GM23338 (cell line): ENCODE measurements at regions not wholly inside any gene's neighbourhood (a gene's known extent, or its start where the extent isn't known, plus 50 kb on each side); places are given as distances from the start of the nearest gene placed in this dataset.

ENCODE experiments used
- CREB1 ChIP-seq: fragments of 250-450 bp; sonication (Bioruptor Pico); IDR thresholded peaks from 2 replicates; pipeline ENCODE4 v1.5.0; 2020; ENCODE audit warnings: low read depth, mild to moderate bottlenecking, moderate library complexity
- EZH2 ChIP-seq: fragments of 200-600 bp; sonication (generic); IDR thresholded peaks from one replicate; pipeline ENCODE4 v1.8.0; 2017; ENCODE audit warnings: antibody characterized with exemption, mild to moderate bottlenecking, low read depth; ENCODE audit not compliant: unreplicated experiment
- EZH2phosphoT487 ChIP-seq: fragments of 200-600 bp; sonication (generic); IDR thresholded peaks from one replicate; pipeline ENCODE4 v1.8.1; 2018; ENCODE audit warnings: antibody characterized with exemption; ENCODE audit not compliant: unreplicated experiment
- NANOG ChIP-seq: IDR thresholded peaks from 2 replicates; pipeline ENCODE4 v1.6.1; 2016; ENCODE audit warnings: antibody characterized with exemption, borderline replicate concordance
- POLR2AphosphoS5 ChIP-seq: IDR thresholded peaks from 2 replicates; pipeline ENCODE4 v1.6.1; 2016; ENCODE audit warnings: antibody characterized with exemption, low read depth
- TF ChIP-seq, protein P1 (sequence below), 2 experiments: fragments of 200-600 bp in 1 of 2; sonication (generic) in 1 of 2; conservative IDR thresholded peaks; 2 replicates each; pipeline versions ENCODE4 v1.5.1 to v1.6.1; 2016 to 2017; ENCODE audit warnings: antibody characterized with exemption in 2 of 2, low read depth in 2 of 2, mild to moderate bottlenecking in 2 of 2, moderate library complexity in 1 of 2
- TF ChIP-seq, protein P2 (sequence below): IDR thresholded peaks from one replicate; pipeline ENCODE4 v1.6.1; 2018; ENCODE audit warnings: antibody characterized with exemption; ENCODE audit not compliant: unreplicated experiment
- TF ChIP-seq, protein P3 (sequence below): IDR thresholded peaks from 2 replicates; pipeline ENCODE4 v1.6.1; 2016; ENCODE audit warnings: antibody characterized with exemption

DNA sequence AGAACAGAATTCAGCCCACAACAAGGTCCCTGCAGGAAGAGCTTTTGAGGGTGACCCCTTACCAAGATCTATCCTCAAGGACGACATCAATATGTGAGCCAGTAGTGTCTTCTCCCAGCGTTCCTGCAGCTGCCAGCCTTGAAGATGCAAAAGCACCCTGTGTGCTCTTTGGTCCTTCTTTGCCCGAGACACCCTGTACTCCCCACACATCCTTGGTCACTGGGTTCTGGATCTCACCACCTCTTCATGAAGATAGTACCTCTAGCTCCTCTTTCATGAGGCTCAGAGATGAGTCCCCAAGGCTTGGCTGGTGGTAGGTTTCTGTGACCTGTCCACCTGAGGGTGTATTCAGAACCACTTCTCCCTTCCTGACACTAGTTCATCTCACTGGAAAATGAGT lies 259.6 kb upstream of the FOXQ1 start:
- TF ChIP-seq, protein P1, sequence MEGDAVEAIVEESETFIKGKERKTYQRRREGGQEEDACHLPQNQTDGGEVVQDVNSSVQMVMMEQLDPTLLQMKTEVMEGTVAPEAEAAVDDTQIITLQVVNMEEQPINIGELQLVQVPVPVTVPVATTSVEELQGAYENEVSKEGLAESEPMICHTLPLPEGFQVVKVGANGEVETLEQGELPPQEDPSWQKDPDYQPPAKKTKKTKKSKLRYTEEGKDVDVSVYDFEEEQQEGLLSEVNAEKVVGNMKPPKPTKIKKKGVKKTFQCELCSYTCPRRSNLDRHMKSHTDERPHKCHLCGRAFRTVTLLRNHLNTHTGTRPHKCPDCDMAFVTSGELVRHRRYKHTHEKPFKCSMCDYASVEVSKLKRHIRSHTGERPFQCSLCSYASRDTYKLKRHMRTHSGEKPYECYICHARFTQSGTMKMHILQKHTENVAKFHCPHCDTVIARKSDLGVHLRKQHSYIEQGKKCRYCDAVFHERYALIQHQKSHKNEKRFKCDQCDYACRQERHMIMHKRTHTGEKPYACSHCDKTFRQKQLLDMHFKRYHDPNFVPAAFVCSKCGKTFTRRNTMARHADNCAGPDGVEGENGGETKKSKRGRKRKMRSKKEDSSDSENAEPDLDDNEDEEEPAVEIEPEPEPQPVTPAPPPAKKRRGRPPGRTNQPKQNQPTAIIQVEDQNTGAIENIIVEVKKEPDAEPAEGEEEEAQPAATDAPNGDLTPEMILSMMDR (conservative IDR thresholded peaks at IDR 0.05; ENCODE audit: low read depth in 2 of 2), result no peak
- TF ChIP-seq, protein P2, sequence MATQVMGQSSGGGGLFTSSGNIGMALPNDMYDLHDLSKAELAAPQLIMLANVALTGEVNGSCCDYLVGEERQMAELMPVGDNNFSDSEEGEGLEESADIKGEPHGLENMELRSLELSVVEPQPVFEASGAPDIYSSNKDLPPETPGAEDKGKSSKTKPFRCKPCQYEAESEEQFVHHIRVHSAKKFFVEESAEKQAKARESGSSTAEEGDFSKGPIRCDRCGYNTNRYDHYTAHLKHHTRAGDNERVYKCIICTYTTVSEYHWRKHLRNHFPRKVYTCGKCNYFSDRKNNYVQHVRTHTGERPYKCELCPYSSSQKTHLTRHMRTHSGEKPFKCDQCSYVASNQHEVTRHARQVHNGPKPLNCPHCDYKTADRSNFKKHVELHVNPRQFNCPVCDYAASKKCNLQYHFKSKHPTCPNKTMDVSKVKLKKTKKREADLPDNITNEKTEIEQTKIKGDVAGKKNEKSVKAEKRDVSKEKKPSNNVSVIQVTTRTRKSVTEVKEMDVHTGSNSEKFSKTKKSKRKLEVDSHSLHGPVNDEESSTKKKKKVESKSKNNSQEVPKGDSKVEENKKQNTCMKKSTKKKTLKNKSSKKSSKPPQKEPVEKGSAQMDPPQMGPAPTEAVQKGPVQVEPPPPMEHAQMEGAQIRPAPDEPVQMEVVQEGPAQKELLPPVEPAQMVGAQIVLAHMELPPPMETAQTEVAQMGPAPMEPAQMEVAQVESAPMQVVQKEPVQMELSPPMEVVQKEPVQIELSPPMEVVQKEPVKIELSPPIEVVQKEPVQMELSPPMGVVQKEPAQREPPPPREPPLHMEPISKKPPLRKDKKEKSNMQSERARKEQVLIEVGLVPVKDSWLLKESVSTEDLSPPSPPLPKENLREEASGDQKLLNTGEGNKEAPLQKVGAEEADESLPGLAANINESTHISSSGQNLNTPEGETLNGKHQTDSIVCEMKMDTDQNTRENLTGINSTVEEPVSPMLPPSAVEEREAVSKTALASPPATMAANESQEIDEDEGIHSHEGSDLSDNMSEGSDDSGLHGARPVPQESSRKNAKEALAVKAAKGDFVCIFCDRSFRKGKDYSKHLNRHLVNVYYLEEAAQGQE, result no peak
- TF ChIP-seq EZH2 (no peak), POLR2AphosphoS5 (no peak), CREB1 (CRISPR knock-in tag) (no peak), EZH2phosphoT487 (no peak), NANOG (no peak)
- TF ChIP-seq, protein P3, sequence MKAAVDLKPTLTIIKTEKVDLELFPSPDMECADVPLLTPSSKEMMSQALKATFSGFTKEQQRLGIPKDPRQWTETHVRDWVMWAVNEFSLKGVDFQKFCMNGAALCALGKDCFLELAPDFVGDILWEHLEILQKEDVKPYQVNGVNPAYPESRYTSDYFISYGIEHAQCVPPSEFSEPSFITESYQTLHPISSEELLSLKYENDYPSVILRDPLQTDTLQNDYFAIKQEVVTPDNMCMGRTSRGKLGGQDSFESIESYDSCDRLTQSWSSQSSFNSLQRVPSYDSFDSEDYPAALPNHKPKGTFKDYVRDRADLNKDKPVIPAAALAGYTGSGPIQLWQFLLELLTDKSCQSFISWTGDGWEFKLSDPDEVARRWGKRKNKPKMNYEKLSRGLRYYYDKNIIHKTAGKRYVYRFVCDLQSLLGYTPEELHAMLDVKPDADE, result no peak
